COLO668 (cell line): ENCODE measurements at regions not wholly inside any gene's neighbourhood (a gene's known extent, or its start where the extent isn't known, plus 50 kb on each side); places are given as distances from the start of the nearest gene placed in this dataset.

Source experiments
- DNase-seq: peaks from one replicate; lab custom pipeline; 2025; ENCODE audit not compliant: unreplicated experiment; lab: John Stamatoyannopoulos, UW

DNA sequence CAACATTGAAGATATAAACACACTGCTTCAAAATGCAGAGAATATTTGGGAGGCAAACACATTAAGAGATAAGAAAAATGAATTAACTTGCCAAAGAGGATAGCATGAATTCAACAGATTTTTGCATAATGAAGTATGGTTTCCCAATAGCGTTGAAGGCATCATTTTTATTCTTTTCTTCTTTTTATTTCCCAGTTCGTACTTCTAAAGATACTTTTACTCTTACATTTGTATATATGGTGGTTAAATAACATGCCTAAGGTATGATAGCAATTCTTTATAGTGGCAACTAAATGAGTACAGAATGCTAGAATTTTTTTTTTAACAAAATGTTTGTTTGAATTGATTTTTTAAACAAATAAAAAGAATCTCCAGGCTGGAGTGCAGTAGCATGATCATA is 473.4 kb upstream of the MARCKS start:
- DNase-seq: no peak

DNA sequence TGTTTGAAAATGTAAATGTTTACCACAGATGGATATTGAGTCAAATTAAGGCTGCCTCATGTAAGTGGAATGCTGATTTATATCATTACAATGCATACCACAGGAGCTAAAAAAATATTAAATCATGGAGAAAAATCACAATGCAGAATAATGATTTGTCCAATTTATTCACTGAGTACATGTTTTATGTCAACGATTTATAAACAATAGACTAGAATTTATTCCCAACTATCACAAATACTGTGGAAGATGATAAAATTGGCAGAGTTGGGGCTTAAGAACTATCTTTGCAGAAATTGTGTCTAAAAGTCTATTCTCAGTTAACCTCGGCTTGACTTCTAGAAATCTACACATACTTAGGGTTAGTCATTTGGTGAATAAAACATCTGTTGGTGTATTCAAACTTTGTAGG is 472.1 kb upstream of the MARCKS start:
- no peak for DNase-seq

DNA sequence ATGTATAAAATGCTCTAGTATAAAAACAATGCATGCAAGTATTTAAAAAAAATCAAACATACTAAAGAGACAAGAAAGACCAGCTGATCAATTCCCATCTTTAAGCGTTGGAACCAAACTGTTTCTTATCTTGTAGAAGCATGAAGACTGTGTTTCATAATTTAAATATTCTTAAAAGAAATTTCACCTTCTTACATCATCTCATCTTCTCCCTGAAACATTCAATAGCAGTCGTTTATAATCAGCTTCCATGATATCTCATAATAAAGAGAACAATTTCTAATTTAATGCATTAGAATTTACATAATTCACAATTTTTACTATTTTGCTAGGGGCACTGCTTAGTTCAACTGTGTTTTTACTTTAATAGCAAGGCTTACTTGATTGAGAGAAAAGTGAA is 468.1 kb upstream of the MARCKS start:
- DNase-seq: no peak

DNA sequence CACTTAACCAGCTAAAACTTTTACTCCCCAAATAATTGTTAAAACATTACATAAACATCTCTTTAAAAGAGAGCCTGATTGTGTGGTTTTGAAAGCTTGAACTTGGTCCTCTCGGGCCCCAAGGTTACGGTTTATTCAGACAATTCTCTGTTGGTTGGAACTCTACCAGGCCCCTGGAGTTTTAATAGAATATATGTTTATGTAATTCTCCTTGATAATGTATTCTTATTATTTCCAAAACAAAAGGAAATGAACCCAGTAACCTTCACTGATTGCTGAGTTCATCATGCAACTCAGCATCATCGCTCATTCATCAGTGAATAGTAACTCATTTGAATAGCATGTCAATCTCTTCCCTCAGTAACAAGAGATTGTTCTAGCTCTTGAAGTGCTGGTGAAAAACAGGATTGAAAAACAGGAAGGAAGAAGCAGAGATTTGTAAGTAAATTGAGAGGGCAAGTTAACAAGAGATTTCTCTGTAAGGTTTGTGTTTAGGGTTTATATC is 464.5 kb upstream of the MARCKS start:
- no peak for DNase-seq

DNA sequence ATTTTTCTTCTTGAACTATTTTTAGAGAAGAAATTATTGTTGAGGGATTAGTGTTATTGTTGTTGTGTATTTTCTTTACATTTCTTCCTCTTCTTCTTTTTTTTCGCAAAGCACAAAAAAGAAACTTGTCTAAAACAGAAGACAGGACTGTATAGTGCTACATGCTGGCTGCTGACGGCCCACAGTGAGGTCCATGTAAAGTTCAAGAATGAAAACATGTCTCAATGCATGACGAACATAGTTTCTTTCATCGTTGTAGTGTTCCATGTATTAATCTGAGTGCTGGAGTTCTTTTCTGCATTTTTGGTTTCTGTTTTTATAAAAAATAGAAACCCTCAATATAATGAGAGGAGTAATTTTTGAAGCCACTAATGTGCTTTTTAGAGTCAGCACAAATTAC is 462.9 kb upstream of the MARCKS start:
- DNase-seq: no peak

DNA sequence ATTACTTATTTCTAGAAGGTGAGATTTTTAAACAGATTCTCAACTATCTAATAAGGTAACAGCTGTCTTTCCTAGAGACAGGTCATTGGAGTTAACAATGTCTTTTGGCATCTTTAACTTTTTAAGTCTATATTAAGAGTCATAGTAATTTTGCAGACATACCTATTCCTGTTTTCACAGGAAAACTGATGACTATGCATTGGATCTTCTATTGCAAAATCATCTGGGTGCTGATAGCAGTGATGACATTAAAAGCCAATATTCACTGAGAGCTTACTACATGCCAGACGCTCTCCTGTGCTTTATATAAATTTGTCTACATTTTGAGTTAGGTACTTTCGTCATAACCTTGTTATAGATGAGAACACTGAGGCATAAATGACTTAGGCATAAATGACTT is 462.4 kb upstream of the MARCKS start:
- no peak for DNase-seq

DNA sequence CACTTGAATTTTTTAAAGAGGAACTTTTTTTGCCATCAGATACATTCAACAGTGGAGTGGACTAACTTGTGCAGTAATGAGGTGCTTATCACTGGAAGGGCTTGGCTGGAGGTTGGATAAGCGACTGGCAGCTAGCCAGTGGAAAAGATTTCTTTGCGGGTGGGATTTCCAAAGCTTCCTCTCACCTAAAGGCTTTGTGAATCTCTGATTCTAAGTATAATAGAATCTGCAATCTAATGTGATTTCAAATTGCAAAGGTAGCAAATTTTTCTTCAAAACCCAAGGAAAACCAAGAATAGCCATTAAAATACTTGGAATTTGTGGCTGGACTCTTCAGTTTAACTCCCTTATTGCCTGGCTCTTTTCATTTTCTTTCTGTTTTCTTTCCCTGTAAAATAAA is 460.4 kb upstream of the MARCKS start:
- DNase-seq: no peak

DNA sequence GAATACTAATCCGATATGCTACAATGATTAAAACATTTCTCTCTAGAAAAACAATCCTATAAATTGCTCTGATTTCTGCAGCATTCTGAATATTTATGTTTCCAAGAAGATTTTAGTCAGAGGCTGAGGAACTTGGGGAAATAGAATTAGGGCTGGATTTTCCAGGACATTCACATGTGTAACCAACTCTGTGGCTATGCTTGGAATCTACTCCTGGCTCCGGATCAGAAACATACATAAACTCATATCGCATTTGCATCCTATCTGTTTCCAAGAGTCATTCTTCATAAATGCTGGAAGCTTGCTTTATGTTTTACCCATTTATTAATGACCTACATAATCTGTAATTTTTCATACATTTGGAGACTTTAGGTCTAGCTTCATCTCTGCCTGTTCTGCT is 459.9 kb upstream of the MARCKS start:
- no peak for DNase-seq

DNA sequence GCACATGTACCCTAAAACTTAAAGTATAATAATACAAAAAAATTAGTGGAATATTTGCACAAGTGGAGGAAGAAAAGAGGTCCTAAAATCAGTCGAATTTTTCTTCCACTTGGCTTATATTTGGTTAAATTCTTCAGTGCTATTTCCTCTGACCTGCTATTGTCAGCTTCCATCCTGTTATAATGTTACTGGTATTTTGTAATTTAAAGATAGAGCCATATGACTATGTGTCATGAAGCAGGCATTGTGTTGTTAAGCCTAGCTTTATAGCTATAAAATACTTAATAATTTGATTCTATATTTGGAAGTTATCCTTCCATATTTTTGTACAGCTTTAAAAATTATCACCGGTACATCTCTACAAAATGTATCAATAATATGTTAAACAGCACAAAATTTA is 455.9 kb upstream of the MARCKS start:
- DNase-seq: no peak

DNA sequence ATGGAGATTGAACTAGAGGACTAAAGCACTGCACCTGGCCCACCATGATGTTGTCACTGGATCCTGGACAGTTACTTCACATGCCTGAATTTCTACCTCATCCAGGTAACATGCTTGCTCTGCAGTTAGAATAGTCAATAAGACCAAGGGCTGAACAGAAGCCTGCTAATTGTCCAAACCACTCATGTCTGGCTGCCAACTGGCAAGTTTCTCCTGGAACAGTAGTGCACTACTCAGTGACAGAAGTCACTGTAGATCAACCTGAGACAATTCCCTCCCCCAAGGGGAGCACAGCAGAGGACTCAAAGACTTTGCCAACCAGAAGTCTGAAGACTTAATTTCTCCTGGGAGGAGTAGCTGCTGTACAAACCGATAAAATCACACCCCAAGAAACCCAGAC is 454.6 kb upstream of the MARCKS start:
- no peak for DNase-seq

DNA sequence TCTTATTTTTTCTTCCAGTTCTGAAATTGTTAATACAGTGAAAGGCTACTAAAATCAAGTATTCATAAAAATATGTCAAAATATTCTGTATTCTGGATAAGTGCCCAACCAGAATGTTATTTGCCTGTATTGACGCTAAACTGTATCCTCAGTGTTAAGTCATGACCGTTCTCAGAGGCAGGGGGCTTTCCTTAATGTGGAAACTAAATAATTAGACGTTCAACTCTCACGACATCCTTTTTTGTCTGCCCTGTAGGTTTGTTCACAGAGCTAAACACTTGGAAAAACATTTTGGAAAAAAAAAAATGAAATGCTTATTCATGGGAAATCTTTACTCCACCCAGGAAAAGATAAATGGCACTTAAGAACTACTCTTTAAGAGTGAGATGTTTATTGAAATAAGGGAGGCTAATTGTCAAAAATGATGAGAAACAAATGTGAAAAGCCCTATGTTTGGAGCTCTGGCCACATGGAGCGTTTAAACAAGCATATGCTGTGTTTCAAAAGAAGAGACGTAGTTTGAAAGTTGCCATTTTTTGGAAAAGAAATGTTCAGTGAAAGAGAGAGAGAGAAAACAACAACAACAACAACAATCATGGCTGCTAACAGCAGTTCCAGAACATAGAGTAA is 453.1 kb upstream of the MARCKS start:
- DNase-seq: no peak

DNA sequence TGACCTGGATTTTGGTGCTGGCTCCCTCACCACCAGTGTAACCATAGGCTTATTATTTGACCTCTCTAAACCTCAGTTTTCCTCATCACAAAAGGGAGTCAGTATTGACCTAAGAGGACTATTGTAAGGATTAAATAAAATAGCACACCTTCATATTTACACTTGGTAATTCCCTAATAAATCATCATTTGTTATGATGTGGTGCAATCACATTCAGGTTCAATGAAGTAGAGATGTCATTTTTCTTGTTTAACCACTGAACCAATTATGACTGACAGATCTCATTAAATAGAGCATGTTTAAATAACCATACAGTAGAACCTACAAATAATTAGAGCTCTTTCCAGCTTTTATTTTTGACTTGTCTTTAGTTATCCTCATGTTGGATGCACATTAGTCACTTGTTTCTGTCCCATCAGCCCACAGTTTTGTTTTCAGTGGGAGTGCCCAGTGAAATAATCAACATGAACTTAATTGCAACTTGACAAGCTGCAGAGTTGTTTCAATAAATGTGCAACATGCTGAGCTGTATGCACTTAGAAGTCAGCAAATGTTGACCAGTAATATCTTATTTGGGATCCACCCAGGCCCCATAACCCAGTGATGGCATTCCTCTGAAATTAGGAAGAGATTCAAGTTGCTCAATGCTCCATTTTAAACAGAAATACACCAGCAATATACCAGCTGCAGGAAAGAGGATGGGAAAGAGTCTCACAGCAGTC is 451.7 kb upstream of the MARCKS start:
- no peak for DNase-seq

DNA sequence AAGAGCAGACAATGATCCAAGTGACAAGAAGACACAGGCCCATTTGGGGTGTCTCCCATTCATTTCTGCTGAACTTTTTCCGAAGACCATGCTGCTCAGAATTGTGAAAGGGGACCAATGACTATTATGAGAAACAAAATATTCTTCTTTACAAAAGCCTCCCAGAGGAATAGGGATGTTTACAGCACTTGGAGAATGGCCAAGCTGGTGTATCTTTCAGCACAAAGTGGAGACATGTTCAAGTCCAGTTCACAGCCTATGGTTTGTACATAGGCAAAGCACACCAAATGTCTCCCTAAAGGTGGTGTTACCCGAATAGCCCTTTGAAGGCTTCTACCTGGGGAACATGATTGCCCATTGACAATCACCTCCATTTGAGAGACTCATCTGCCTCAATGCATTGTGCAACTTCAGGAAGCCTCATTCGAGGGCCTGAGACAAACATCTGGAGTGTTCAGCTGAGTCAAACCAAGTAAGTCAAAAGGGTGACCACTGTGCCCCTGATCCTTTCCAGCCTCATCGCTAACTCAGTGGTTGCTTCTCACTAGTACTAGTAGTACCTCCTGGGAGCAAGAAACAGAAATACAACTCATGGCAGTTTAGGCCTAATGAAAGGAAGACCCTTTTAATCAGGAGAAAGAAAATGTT is 451.0 kb upstream of the MARCKS start:
- no peak for DNase-seq

DNA sequence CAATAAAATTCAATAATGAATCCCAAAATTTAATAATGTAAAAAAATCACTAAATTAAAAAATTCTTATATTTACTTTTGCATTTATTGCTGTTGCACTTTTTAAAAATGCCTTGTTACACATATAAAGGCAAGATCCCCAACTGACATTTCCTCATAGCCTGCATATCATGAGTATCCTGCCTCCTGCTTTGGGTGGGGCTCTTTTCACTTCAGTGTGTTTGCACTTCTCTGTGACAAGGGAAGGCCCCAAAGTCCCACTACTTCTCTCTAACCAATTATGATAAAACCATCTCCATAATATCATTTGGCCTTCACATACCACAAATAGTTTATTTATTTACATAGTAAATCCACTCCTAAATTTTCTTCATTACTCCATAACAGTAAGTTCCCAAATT is 446.1 kb upstream of the MARCKS start:
- DNase-seq: peak; percentile 1

DNA sequence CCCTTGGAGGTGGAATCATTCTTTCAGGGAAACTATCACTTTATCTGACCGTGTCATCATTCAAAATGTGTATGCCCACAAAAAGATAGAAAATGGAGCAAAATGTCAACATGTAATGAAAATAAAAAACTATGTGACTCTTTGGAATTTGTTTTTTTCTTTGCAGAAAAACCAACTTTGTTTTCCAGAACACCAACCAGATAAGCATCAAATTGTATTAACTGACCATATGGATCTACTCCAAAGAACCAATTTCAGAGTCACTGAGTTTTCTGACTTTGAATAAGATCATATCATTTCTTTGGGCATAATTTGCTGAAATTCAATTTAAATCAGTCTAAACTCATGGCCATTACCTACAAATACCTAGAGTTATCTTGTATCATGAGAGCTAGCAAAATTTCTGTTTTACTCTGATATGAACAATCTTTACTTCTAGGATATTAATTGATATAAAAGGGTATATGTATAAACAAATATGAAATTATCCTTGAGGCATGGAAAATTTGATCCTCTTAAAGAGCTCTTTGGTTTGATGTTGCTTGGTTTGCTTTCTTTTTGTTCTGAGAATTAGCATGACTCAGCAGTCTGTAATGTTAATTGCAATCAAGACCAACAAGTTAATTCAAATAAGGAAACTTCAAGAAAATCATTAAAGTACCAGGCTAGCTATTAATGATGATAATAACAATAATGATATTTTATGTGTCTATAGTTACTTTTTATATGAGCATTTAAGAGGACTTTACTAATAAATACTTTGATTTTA is 444.4 kb upstream of the MARCKS start:
- DNase-seq: no peak

DNA sequence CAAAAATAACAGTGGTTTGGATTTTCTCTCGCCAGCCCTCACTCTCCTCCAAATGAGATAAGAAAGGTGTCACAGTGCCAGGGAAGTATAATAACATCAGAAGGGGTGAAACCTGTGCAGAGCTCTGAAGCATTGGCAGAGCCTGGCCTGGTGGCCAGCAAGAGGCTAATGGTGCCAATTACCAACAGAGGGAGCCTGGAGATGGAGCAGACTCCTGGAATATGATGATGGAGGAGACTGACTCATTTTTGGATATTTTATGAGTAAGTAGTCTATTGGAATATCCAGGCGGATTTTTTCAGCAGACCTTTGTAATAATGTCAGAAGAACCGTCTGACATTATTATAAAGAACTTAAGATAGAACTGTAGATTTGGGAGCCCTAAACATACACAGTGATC is 442.6 kb upstream of the MARCKS start:
- DNase-seq: peak; percentile 22

DNA sequence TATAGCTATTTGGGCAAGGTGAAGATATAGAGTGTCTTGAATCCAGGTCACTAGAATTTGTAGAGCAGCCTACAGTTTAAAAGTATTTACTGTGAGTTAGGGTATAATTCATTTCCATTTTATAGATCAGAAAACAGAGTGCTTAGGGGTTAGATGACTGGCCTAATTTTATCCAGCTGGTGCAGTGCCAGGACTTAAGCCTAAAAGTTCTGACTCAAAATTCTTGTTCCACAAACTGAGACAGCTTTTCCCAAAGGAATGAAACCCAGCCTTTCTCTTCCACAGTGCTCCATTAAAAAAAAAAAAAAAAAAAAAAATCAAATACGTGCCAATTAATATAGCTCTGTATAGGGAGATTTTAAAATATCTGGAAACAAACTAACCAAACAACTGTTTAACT is 441.0 kb upstream of the MARCKS start:
- no peak for DNase-seq

DNA sequence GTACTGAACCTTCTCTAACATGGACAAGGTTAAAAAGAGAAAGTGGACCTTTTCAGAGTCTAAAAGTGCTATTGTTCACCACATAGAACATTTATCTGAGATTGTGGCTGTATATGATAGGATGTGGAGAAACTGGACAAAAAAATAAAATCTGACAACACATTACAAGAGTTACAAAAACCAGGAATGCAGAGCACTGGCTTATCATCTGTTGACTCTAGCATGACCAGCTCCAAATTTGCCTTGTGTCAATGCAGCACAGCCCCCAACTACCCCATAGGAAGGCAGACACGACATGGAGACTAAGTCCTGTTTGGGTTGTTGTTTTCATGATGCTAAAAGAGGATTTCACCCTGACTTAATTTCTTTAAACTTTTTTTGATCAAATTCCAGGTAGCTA is 436.9 kb upstream of the MARCKS start:
- DNase-seq: no peak

DNA sequence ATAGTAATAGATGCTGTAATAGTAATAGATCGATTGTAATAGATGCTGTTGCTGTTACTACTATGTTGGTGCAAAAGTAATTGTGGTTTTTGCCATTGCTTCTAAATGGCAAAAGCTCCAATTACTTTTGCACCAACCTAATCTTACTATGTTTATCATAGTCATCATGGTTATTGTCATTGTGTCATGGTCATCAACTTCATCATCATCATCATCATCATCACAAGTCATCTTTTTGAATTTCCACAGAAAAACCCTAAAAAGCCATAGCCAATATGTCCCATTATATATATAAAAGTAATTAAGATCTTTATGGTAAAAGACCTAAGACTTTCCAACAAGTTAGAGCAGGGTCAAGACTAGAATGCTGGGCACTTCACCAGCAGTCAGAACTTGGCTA is 435.1 kb upstream of the MARCKS start:
- DNase-seq: no peak

DNA sequence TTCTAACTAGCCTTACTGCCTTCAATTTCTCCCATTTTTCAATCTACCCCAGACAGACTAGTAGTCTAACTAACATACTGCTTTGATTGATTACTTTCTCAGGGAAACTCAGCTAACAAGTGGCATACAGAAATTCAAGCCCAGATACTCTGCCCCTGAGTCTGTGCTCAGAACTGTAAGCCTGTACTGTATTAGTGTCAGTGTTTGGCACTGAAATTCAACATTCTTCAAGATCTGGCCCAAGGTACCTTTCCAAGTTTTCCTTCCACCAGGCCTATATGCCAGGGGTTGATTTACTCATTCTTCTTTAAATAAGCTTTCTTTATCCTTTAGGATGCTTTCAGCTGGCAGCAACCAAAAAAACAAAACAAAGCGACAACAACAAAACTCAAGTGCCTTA is 433.2 kb upstream of the MARCKS start:
- DNase-seq: no peak

DNA sequence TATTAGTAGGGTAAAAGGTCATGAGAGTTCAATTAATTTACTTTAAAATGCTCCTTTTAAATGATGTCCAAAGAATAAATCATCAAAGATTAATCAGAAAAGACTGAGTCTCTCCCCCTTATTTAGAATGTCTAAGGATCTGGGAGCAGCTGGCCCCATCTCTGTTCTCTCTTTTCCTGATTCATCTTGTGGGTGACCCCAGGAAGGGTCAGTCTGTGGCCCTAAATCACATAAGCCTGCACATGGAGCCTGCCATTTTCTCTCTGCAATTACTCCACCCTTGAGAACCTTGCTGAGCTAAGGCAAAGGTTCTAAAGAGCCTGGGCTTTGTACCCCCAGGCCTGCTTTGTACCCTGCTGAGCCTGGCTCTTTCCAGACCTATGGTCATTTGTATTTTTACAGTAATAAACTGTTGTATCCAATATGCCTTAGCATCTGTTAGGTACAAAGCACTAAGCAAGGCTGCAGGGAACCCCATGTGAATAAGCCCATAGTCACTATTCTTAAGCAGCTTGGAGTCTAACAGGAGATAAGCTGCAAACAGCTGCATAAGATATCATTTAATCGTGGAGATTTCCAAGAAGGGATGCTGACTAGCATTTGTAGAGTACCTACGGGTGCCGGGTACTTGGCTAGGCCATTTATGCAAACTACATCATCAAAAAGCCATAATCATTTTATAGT is 431.0 kb upstream of the MARCKS start:
- no peak for DNase-seq
